Effector memory CD4-positive, alpha-beta T cell (primary cell): ENCODE measurements at regions not wholly inside any gene's neighbourhood (a gene's known extent, or its start where the extent isn't known, plus 50 kb on each side); places are given as distances from the start of the nearest gene placed in this dataset.

Experiments used
- DNase-seq, 3 donors: peaks; one replicate each; pipeline ENCODE4 v3.0.0-alpha.2; 2020
- H3K27ac ChIP-seq: 2 replicates; pipeline ENCODE4 v1.7.0; 2013; ENCODE audit warnings: mild to moderate bottlenecking, low read length, moderate library complexity; ENCODE audit not compliant: insufficient read depth, poor library complexity, severe bottlenecking
- H3K27me3 ChIP-seq: replicated peaks from 2 replicates; pipeline ENCODE4 v1.7.0; 2013; ENCODE audit warnings: mild to moderate bottlenecking, low read length; ENCODE audit not compliant: insufficient read depth, control insufficient read depth, poor library complexity, severe bottlenecking
- H3K36me3 ChIP-seq: 2 replicates; pipeline ENCODE4 v1.7.0; 2013; ENCODE audit warnings: mild to moderate bottlenecking, low read length, moderate library complexity; ENCODE audit not compliant: control insufficient read depth, insufficient read depth
- H3K4me1 ChIP-seq: 2 replicates; pipeline ENCODE4 v1.7.0; 2013; ENCODE audit warnings: low read length, mild to moderate bottlenecking; ENCODE audit not compliant: control insufficient read depth, insufficient read depth, poor library complexity, severe bottlenecking
- H3K4me3 ChIP-seq: 2 replicates; pipeline ENCODE4 v1.7.0; 2013; ENCODE audit warnings: low read length, low read depth, mild to moderate bottlenecking; ENCODE audit not compliant: insufficient read depth, poor library complexity, severe bottlenecking
- H3K9me3 ChIP-seq: 2 replicates; pipeline ENCODE4 v1.7.0; 2013; ENCODE audit warnings: mild to moderate bottlenecking, low read length, moderate library complexity; ENCODE audit not compliant: control insufficient read depth

- Histone ChIP-seq H3K27ac (no peak overlapping the region), H3K27me3 (no peaks in the 10 kb centered on the region), H3K36me3 (no peaks in the 10 kb centered on the region), H3K4me3 (no peak overlapping the region), H3K4me1 (no peaks in the 10 kb centered on the region), H3K9me3 (no peaks in the 10 kb centered on the region)
- no peak for DNase-seq
Measured at GRCh38 chr2:147792966-147793617, 51.7 kb upstream of the ACVR2A start.

GRCh38 chr2:147790580-147790979 is 54.2 kb upstream of the ACVR2A start:
- Histone ChIP-seq H3K27ac (no peak overlapping the region), H3K4me1 (no peaks in the 10 kb centered on the region), H3K9me3 (no peaks in the 10 kb centered on the region), H3K36me3 (no peaks in the 10 kb centered on the region), H3K4me3 (no peak overlapping the region), H3K27me3 (no peaks in the 10 kb centered on the region)
- no peak for DNase-seq

GRCh38 chr2:147789720-147790119 is 55.1 kb upstream of the ACVR2A start:
- Histone ChIP-seq H3K4me3 (no peak overlapping the region), H3K27ac (no peak overlapping the region), H3K36me3 (no peaks in the 10 kb centered on the region), H3K27me3 (no peaks in the 10 kb centered on the region), H3K9me3 (no peaks in the 10 kb centered on the region), H3K4me1 (no peaks in the 10 kb centered on the region)
- no peak for DNase-seq

GRCh38 chr2:147789287-147789686 is 55.5 kb upstream of the ACVR2A start:
- no peaks in the 10 kb centered on the region for H3K4me1 ChIP-seq
- H3K27ac ChIP-seq: no peak overlapping the region
- H3K9me3 ChIP-seq: no peaks in the 10 kb centered on the region
- DNase-seq: no peak
- H3K27me3 ChIP-seq: no peaks in the 10 kb centered on the region
- H3K36me3 ChIP-seq: no peaks in the 10 kb centered on the region
- no peak overlapping the region for H3K4me3 ChIP-seq

DNA sequence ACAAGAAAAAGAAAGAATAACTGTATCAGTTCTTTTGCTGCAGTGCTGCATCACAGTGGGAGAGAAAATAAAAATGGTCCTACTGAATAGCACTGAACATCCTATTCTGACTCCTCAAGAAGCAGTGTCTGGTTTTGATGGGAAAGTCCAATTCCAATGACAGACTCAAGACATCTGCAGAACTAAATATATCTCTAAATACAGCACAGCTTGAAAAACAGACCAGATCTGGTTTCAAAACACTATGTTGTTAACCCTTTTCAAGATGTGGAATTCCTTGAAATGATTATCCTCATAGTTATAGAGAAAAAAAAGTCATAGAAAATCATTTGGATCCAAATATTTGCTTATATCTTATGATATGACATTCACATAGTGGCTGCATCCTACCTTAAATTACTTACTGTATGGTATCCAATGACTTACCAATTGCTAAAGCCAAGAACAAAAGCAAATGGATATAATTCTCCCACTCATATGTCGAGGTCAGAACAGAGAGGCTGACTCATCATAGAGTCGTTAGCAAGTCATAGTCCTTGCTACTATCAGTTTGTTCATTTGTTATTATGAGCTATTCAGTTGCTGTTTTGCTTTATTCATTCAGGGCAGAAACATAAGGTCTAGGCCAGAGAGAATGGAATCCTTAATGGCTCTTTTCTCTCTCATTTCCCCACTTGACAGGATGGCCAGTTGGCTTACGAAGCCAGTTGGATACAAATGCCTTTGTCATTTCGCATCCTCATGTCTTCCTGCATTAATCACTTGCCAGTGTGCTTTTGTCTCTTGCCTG is 62.5 kb upstream of the ACVR2A start:
- Histone ChIP-seq H3K27me3 (no peaks in the 10 kb centered on the region), H3K36me3 (no peaks in the 10 kb centered on the region), H3K9me3 (no peaks in the 10 kb centered on the region), H3K4me3 (no peak overlapping the region), H3K27ac (no peak overlapping the region), H3K4me1 (no peaks in the 10 kb centered on the region)
- no peak for DNase-seq

DNA sequence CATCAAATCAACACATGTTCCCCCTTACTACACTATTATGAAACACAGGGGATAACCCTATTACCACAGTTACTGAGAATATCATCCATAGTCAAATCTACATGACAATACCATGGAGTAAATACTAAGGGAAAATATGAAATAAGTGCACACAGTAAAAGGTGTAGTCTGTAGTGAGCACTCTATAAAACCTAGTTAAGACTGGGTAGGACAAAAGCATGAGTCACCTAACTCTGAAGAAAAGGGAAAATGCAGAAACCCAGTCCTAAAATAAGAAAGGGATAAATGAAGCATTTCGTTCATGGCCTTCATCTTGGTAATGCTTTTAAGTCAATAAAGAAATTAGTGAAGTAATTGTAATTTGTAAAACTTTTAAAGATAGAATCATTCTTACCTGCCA is 65.4 kb upstream of the ACVR2A start:
- Histone ChIP-seq H3K4me3 (no peak overlapping the region), H3K4me1 (no peaks in the 10 kb centered on the region), H3K27me3 (no peaks in the 10 kb centered on the region), H3K36me3 (no peaks in the 10 kb centered on the region), H3K27ac (no peak overlapping the region), H3K9me3 (no peaks in the 10 kb centered on the region)
- DNase-seq: no peak

GRCh38 chr2:147777394-147777793 is 67.4 kb upstream of the ACVR2A start:
- no peaks in the 10 kb centered on the region for H3K36me3 ChIP-seq
- DNase-seq: no peak

DNA sequence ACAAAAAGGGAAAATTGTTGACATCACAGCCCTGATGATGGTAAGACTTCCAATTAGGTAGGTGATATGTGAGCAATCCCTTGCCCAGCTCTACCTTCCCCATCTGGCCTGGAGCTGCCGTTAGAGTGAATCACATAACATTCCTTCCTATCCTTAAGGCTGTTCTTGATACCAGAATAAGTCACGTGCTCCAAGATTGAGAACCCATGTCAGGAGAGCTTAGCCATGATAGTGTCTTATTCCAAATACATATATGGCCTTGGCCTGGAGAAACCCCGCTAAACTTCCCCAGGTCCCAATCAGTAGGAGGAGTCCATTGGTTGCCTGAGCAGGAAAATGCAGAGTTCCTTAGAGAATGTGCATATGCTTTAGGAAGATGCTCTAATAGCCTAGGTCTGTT is 70.0 kb upstream of the ACVR2A start:
- DNase-seq: no peak
- Histone ChIP-seq H3K4me3 (no peak overlapping the region), H3K27me3 (no peaks in the 10 kb centered on the region), H3K9me3 (no peaks in the 10 kb centered on the region), H3K4me1 (no peaks in the 10 kb centered on the region), H3K36me3 (no peaks in the 10 kb centered on the region), H3K27ac (no peak overlapping the region)

More at GRCh38 chr2:147777394-147777793, 67.4 kb upstream of the ACVR2A start:
- Histone ChIP-seq H3K4me1 (no peaks in the 10 kb centered on the region), H3K4me3 (no peak overlapping the region), H3K27me3 (no peaks in the 10 kb centered on the region), H3K9me3 (no peaks in the 10 kb centered on the region), H3K27ac (no peak overlapping the region)

DNA sequence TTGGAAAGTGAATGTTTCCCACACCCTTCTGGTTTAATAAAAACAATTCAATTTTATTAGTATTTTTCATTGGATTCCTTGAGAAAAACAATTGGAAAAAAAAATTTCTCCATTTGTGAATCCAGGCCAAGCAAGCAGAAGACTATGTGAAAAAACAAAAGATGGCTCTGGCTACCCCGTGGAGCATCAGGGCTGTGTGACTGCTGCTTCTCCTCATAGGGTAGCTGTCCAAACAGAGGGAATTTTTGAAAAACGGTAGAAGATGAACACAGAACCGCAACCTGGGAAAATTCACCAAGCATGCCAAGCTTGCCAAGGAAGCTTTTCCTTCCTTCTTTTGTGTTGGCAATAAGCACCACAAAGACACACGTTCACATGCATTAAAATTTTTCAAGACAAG is 71.3 kb upstream of the ACVR2A start:
- H3K4me1 ChIP-seq: no peaks in the 10 kb centered on the region
- DNase-seq: no peak
- H3K27me3 ChIP-seq: no peaks in the 10 kb centered on the region
- H3K27ac ChIP-seq: no peak overlapping the region
- no peak overlapping the region for H3K4me3 ChIP-seq
- H3K36me3 ChIP-seq: no peaks in the 10 kb centered on the region
- no peaks in the 10 kb centered on the region for H3K9me3 ChIP-seq

DNA sequence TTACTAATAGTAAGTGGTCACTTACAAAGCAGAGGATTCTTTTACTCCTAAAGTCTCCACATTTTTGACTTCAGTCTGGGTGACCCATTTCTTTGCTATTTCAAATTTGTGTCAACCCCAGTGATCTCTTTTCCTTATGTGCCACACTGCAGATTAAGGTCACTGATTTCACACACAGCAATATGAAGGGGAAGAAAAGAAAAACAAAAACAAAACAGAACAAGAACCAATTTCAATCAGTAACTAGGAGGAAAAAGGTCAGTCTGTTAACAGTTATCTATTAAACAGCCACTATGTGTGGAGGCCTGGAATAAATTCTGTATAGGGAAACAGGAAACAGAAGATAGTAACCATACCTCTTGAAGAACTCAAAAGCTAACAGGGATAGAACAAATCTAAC is 72.0 kb upstream of the ACVR2A start:
- Histone ChIP-seq H3K27ac (no peak overlapping the region), H3K9me3 (no peaks in the 10 kb centered on the region), H3K4me1 (no peaks in the 10 kb centered on the region), H3K4me3 (no peak overlapping the region), H3K27me3 (no peaks in the 10 kb centered on the region), H3K36me3 (no peaks in the 10 kb centered on the region)
- no peak for DNase-seq
